Iris pigment epithelial cell (primary cell): ENCODE measurements at regions not wholly inside any gene's neighbourhood (a gene's known extent, or its start where the extent isn't known, plus 50 kb on each side); places are given as distances from the start of the nearest gene placed in this dataset.
"Not testable (repeated sequence)": the region's sequence is repeated elsewhere in the genome, so short reads cannot be mapped to it uniquely, and the experiment has no call there.

Experiments used
- DNase-seq: peaks from one replicate; pipeline ENCODE4 v3.0.0-alpha.2; 2011; ENCODE audit warnings: low read depth

DNA sequence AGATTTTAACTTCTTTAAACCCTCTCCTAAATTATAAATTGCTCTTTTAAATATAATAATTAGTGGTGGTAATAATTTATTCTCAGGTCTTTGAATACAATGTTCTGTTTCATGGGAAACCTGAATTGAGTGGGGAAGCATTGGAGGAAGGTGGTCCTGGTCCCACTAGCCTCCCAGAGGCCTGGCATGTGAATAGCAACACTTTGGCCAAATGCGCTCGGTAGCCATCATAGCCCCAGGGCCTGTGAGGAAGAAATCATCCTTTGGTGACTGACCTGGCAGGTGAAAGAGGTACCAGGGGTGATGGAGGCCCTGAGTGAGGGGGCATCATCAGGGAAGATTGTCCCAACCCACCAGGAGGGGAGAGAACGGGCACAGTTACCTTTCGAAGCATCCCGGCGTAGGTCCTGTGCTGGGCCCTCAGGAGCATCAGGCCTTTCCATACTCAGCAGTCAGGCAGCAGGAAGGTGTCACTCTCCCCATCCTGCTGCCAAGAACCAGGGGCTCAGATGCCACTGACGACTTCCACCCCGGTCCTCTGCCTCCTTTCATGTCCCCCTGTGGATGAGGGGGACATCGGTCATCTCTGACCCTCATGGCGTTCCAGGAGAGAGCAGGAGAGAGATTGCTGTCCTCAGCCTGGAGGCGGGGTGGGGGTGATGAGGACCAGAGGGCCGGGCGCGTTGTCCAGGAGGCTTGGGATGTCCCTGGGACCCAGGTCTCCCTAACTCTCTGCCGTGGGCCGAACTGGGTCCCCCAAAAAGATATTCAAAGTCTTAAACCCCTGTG is 78.6 kb upstream of the HPCAL1 start:
- no peak for DNase-seq

GRCh38 chr2:10224734-10225133 is 78.0 kb upstream of the HPCAL1 start:
- DNase-seq, result no peak

- DNase-seq, result no peak
These were observed 77.2 kb upstream of the HPCAL1 start for GRCh38 chr2:10225291-10226037.

DNA sequence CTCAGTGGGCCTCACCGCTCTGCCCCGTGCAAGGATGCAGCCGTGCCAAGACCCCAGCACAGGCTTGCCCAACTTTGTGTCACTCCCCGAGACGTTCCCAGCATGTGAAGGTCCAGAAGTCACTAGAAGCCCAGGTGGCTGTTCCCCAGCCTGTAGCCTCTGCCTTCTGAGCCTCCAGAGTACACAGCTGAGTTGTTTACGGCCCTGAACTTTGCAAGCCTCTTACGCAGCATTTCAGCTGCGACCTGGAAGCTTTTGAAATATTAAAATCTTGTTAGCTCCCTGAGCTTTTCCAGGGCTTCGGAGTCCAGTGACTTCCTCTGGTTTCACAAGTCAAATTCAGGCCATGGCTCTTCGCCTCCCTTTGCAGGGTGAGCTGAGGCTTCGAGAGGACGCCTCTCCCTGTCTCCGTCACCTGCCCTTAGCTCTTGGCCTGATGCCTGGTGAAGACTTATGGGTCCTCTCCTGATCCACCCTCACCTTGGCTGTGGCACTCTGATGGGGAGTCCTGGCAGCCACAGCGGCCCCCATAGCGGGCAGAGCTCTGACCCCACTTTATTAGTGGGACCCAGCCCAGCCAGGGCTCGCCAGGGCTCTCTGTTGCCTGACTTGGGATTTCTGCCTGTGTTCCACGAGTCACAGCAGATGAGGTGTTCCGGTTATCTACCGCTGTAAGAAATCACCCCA is 76.5 kb upstream of the HPCAL1 start:
- DNase-seq, result no peak

- no peak for DNase-seq
These were observed 73.9 kb upstream of the HPCAL1 start for GRCh38 chr2:10228611-10229365.

DNA sequence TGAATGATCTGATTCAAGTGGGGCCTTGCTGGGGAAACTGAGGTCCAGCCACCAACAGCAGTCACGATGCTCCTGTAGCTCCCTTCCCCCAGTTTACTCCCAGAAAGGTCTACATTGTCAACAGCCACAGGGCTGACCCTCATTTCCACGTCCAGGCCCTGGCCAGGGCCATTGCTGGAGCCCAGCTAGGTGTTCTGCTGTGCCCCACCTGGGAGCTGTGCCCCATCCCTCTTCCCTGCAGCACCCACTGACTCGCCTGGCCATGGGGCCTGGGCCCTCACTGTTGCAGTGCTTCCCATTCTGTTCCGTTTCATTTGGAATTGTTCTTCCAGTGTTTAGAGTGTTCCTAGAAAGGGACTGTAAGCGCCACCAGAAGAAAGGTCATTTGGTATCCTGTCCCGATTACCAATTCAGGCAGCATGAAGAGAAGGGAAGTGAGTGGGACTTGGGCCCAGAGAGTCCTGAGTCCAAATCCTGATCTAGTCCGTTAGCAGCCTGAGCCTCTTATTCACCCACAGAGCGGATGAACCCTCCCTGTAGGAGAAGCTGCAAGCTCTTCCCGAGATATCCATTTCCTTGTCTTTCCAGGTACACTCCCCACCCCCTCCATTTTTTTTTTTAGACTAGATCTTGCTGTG is 73.1 kb upstream of the HPCAL1 start:
- DNase-seq, result no peak

DNA sequence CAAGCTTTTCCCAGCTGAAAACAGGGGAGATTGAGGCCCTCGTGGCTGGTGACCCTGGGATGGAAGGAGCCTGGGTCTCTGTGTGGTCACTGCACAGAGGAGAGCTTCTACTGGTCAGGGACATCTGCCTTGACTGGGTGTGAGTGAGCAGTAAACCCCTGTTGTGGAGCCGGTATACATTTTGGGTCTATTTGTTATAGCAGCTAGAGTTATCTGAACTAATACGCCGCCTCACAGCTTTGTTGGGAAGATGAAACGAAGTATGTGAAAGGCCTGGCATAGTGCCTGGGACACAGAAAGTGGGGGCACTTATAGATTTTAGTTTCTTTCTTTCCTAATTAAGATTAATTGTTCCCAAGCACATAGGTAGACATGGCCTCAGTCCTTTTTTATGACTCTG is 72.2 kb upstream of the HPCAL1 start:
- DNase-seq, result no peak

- not testable (repeated sequence) for DNase-seq
These were observed 71.8 kb upstream of the HPCAL1 start for GRCh38 chr2:10230921-10231320.

GRCh38 chr2:10231551-10232085 is 71.1 kb upstream of the HPCAL1 start:
- no peak for DNase-seq

GRCh38 chr2:10232096-10232815 is 70.4 kb upstream of the HPCAL1 start:
- DNase-seq, result no peak

- no peak for DNase-seq
These were observed 69.3 kb upstream of the HPCAL1 start for GRCh38 chr2:10233131-10234012.

GRCh38 chr2:10234013-10234306 is 68.7 kb upstream of the HPCAL1 start:
- no peak for DNase-seq

GRCh38 chr2:10234409-10235094 is 68.2 kb upstream of the HPCAL1 start:
- no peak for DNase-seq

- DNase-seq, result no peak
These were observed 67.4 kb upstream of the HPCAL1 start for GRCh38 chr2:10235099-10235908.

- no peak for DNase-seq
These were observed 66.7 kb upstream of the HPCAL1 start for GRCh38 chr2:10235909-10236550.

DNA sequence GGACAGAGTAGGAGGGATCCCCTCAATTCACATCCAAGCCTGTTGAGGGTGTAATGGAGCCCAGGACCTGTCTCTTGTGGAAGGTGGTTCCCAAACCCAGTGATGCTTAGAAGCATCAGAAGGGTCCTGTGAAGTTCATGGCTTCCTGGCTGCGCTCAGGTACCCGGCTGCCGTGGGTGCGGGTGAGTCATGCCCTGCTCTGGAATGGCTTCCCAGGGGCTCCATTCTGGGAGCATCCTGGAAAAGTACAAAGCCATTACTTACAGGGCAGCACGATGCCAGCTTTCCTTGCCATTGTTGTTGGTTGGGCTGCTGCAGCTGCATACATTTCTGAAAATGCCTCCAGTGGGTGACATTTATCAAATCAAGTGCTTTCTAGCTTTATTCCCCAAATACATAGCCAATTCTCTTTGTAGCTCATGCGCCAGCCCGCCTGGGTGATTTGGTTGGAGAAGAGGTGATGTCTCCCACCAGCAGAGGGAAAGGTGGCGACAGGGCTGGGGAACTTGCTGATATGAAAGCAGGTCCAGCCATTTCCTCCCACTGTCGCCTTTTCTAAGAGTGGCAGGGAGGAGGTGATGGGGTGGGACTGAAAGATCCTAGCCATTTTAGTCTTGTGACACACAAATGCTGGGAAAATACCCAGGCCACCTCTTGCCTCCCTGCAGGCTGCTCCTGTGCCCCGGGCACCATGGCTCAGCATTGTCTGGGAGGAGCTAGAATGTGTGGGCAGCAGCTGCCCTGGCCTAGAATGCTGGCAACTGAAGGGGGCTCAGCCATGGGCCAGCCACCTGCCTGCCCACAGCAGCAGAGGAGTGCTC is 65.9 kb upstream of the HPCAL1 start:
- no peak for DNase-seq
